PC-3 (cell line): ENCODE measurements at regions not wholly inside any gene's neighbourhood (a gene's known extent, or its start where the extent isn't known, plus 50 kb on each side); places are given as distances from the start of the nearest gene placed in this dataset.

Experiments used
- ATAC-seq: fragments of 200-7000 bp; cut with Tn5 transposase; 2 replicates; pipeline ENCODE4 v1.9.1; 2020; ENCODE audit warnings: mild to moderate bottlenecking, moderate library complexity
- BruUV-seq: library from RNA; stranded (reverse); fragments of 400-500 nt; replicated peaks from 2 replicates; lab custom pipeline; 2021; lab: Mats Ljungman, UMichigan
- CTCF ChIA-PET: fragments of 300-600 bp; sonication (Branson Sonifier 250); formaldehyde crosslinking; loops from one replicate; lab custom pipeline; 2022; ENCODE audit warnings: antibody characterized with exemption; lab: Charles Lee
- POLR2A ChIA-PET: fragments of 300-600 bp; sonication (Branson Sonifier 250); formaldehyde crosslinking; loops from one replicate; lab custom pipeline; 2022; ENCODE audit warnings: antibody characterized with exemption; ENCODE audit not compliant: unreplicated experiment; lab: Charles Lee
- DNase-seq: peaks from one replicate; pipeline ENCODE4 v3.0.0-alpha.2; 2015
- H2AFZ ChIP-seq: fragments of 300-600 bp; sonication (generic); 2 replicates; pipeline ENCODE4 v1.6.0; 2016; ENCODE audit warnings: antibody characterized with exemption, low read length
- H3F3A ChIP-seq: fragments of 300-600 bp; sonication (generic); one replicate; pipeline ENCODE4 v1.6.0; 2017; ENCODE audit warnings: antibody characterized with exemption, low read length, control low read depth, mild to moderate bottlenecking; ENCODE audit not compliant: unreplicated experiment
- H3K27ac ChIP-seq: fragments of 300-600 bp; sonication (generic); 2 replicates; pipeline ENCODE4 v1.5.1; 2016; ENCODE audit warnings: mild to moderate bottlenecking, low read length
- H3K27me3 ChIP-seq: fragments of 300-600 bp; sonication (generic); 2 replicates; pipeline ENCODE4 v1.6.1; 2016; ENCODE audit warnings: low read length, mixed read lengths
- H3K36me3 ChIP-seq: fragments of 300-600 bp; sonication (generic); 2 replicates; pipeline ENCODE4 v1.6.1; 2016; ENCODE audit warnings: low read depth, mixed run types, low read length, mixed read lengths
- H3K4me1 ChIP-seq: fragments of 300-600 bp; sonication (generic); 2 replicates; pipeline ENCODE4 v1.5.1; 2016; ENCODE audit warnings: low read length; ENCODE audit not compliant: insufficient read depth
- H3K4me2 ChIP-seq: fragments of 300-600 bp; sonication (generic); 2 replicates; pipeline ENCODE4 v1.6.0; 2016; ENCODE audit warnings: low read length
- H3K4me3 ChIP-seq: fragments of 300-600 bp; sonication (generic); 2 replicates; pipeline ENCODE4 v1.5.1; 2016; ENCODE audit warnings: mild to moderate bottlenecking, low read length, mixed read lengths
- H3K79me2 ChIP-seq: fragments of 300-600 bp; sonication (generic); 2 replicates; pipeline ENCODE4 v1.6.1; 2017; ENCODE audit warnings: low read length, mixed read lengths
- H3K9ac ChIP-seq: fragments of 300-600 bp; sonication (generic); 2 replicates; pipeline ENCODE4 v1.6.0; 2016; ENCODE audit warnings: mild to moderate bottlenecking, low read length
- H3K9me2 ChIP-seq: fragments of 300-600 bp; sonication (generic); replicated peaks from 2 replicates; pipeline ENCODE4 v1.6.1; 2016; ENCODE audit warnings: mixed run types, low read length, mixed read lengths
- H3K9me3 ChIP-seq: fragments of 300-600 bp; sonication (generic); 2 replicates; pipeline ENCODE4 v1.6.1; 2016; ENCODE audit warnings: low read length, mixed read lengths
- H4K20me1 ChIP-seq: fragments of 300-600 bp; sonication (generic); 2 replicates; pipeline ENCODE4 v1.6.1; 2016; ENCODE audit warnings: low read length, mixed read lengths
- EZH2 ChIP-seq: fragments of 300-600 bp; sonication (generic); IDR thresholded peaks from one replicate; pipeline ENCODE4 v1.6.1; 2017; ENCODE audit warnings: antibody characterized with exemption, mild to moderate bottlenecking, low read length; ENCODE audit not compliant: unreplicated experiment
- EZH2phosphoT487 ChIP-seq: fragments of 300-600 bp; sonication (generic); IDR thresholded peaks from 2 replicates; pipeline ENCODE4 v1.6.1; 2018; ENCODE audit warnings: mild to moderate bottlenecking, antibody characterized with exemption, low read length, borderline replicate concordance
- intact Hi-C: fragments of 100-400 bp; cut with micrococcal nuclease; formaldehyde crosslinking; loops from 2 replicates; pipeline ENCODE4 v1.9.0; 2023
- TF ChIP-seq, protein P1 (sequence below): fragments of 300-600 bp; sonication (generic); conservative IDR thresholded peaks from 2 replicates; pipeline ENCODE4 v1.5.1; 2017; ENCODE audit warnings: antibody characterized with exemption, low read depth, mild to moderate bottlenecking, low read length

DNA sequence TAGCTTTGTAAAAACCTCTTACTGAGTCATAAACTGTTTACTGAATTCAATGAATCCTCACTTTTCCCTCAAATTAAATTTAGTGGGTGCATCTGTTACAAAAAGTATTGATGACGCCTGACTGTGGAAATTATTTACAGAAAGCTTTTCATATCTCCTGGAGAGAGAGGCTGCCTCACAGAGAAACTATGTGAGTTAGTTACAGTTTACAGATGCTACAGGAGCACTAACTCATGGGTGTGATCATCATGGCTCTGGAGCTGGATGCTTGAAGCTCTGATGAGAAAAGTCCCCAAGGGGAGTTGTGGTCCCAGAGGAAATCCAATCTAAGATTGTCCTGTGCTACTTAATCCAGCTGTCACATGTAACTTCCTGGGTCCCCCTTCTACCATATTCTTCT is 590.8 kb downstream of the LMO7 start:
- ChIA-PET CTCF (no interaction called here), POLR2A (no interaction called here)
- H3K9me3 ChIP-seq = no peaks in the 10 kb centered on the region
- no peaks in the 10 kb centered on the region for H3K4me1 ChIP-seq
- no peaks in the 10 kb centered on the region for H3F3A ChIP-seq
- DNase-seq (no peak), ATAC-seq (no peak)
- no peaks in the 10 kb centered on the region for H3K79me2 ChIP-seq
- no peaks in the 10 kb centered on the region for H3K9me2 ChIP-seq
- TF ChIP-seq, protein P1, sequence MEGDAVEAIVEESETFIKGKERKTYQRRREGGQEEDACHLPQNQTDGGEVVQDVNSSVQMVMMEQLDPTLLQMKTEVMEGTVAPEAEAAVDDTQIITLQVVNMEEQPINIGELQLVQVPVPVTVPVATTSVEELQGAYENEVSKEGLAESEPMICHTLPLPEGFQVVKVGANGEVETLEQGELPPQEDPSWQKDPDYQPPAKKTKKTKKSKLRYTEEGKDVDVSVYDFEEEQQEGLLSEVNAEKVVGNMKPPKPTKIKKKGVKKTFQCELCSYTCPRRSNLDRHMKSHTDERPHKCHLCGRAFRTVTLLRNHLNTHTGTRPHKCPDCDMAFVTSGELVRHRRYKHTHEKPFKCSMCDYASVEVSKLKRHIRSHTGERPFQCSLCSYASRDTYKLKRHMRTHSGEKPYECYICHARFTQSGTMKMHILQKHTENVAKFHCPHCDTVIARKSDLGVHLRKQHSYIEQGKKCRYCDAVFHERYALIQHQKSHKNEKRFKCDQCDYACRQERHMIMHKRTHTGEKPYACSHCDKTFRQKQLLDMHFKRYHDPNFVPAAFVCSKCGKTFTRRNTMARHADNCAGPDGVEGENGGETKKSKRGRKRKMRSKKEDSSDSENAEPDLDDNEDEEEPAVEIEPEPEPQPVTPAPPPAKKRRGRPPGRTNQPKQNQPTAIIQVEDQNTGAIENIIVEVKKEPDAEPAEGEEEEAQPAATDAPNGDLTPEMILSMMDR = no peak
- TF ChIP-seq EZH2 (no peak), EZH2phosphoT487 (no peak)
- no peaks in the 10 kb centered on the region for H3K36me3 ChIP-seq
- H3K4me2 ChIP-seq = no peak overlapping the region
- no TSS peak for BruUV-seq
- intact Hi-C loops = no loop called here
- no peaks in the 10 kb centered on the region for H3K27me3 ChIP-seq
- H3K4me3 ChIP-seq = no peak overlapping the region
- H3K27ac ChIP-seq = no peak overlapping the region
- H2AFZ ChIP-seq = no peak overlapping the region
- no peak overlapping the region for H3K9ac ChIP-seq
- H4K20me1 ChIP-seq = no peaks in the 10 kb centered on the region

DNA sequence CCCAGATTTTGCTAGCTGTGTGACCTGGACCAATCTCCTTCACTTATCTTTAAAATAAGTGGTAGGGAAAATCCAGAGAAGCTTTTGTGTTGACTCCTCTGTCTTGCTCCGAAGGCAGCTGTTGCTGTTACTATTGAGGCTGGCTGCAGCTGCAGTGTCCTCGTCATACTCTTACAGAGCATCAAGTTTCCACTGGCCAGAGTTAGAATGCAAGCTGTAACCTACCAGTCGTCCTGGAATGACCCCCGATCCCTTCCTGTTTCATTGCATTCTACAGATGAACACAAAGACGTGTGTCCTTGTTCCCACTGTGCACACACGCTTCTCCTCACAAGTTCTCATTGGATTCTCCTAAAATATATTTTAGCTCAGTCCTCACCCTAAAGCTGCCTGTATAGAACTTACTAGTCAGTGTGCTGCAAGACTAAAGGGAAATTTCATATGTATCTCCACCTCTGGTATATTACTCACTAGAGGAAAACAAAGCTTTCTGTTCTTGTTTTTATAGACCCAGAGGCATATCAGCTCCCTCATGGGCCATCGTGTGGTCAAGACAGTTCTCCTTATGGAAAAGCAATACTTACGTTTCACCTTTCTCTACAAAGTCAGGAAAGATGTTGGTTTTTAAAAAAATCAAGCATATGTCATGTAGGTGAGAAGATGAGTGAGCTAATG is 589.8 kb downstream of the LMO7 start:
- Histone ChIP-seq H3K9me2 (no peaks in the 10 kb centered on the region), H3K9me3 (no peaks in the 10 kb centered on the region), H3K27ac (no peak overlapping the region), H3K4me1 (no peaks in the 10 kb centered on the region), H3F3A (no peaks in the 10 kb centered on the region), H4K20me1 (no peaks in the 10 kb centered on the region), H2AFZ (no peak overlapping the region), H3K36me3 (no peaks in the 10 kb centered on the region), H3K4me2 (no peak overlapping the region), H3K79me2 (no peaks in the 10 kb centered on the region), H3K27me3 (no peaks in the 10 kb centered on the region; the same call in 1 of the 2 replicates), H3K4me3 (no peak overlapping the region), H3K9ac (no peak overlapping the region)
- ChIA-PET POLR2A (no interaction called here), CTCF (no interaction called here)
- DNase-seq (no peak), ATAC-seq (no peak)
- intact Hi-C loops = no loop called here
- no TSS peak for BruUV-seq
- TF ChIP-seq EZH2phosphoT487 (no peak), EZH2 (no peak)
- TF ChIP-seq, protein P1 = no peak

DNA sequence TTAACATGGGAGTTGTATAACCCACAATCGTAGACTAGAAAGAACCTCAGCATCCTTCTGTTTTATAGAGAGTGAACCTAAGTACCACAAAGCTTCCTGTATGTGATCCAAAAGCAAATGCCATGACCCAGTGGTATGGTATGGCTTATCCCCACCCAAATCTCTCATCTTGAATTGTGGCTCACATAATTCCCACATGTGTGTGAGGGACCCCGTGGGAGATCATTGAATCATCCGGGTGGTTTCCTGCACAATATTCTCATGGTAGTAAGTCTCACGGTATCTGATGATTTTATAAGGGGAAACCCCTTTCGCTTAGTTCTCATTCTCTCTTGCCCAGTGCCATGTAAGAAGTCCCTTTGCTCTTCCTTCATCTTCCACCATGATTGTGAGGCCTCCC is 587.9 kb downstream of the LMO7 start:
- Histone ChIP-seq H3K27ac (no peak overlapping the region), H3K4me1 (no peaks in the 10 kb centered on the region), H2AFZ (no peak overlapping the region), H3K36me3 (no peaks in the 10 kb centered on the region), H3K9me2 (no peaks in the 10 kb centered on the region), H3F3A (no peaks in the 10 kb centered on the region), H3K27me3 (no peaks in the 10 kb centered on the region; the same call in 1 of the 2 replicates), H3K4me3 (no peak overlapping the region), H3K79me2 (no peaks in the 10 kb centered on the region), H4K20me1 (no peaks in the 10 kb centered on the region), H3K9me3 (no peaks in the 10 kb centered on the region), H3K9ac (no peak overlapping the region), H3K4me2 (no peak overlapping the region)
- intact Hi-C loops = no loop called here
- POLR2A ChIA-PET = no interaction called here
- TF ChIP-seq, protein P1 = no peak
- TF ChIP-seq EZH2phosphoT487 = no peak
- no peak for TF ChIP-seq EZH2
- DNase-seq (no peak), ATAC-seq (no peak)
- no TSS peak for BruUV-seq
- CTCF ChIA-PET = no interaction called here
